Activated CD8-positive, alpha-beta memory T cell treated with anti-CD3 and anti-CD28 coated beads, Interleukin-2, amount 50 U/mL, for 24 hours (primary cell): ENCODE measurements at regions not wholly inside any gene's neighbourhood (a gene's known extent, or its start where the extent isn't known, plus 50 kb on each side); places are given as distances from the start of the nearest gene placed in this dataset.
A peak's percentile ranks its signal among the peaks of the same experiment; 100 is the strongest.
"Not testable (repeated sequence)": the region's sequence is repeated elsewhere in the genome, so short reads cannot be mapped to it uniquely, and the experiment has no call there.

Source experiments
- DNase-seq: peaks from one replicate; pipeline ENCODE4 v3.0.0-alpha.2; 2020; ENCODE audit errors: extremely low read depth

- DNase-seq = no peak
Observed at GRCh38 chr2:234564699-234565098, 67.8 kb upstream of the ARL4C start.

GRCh38 chr2:234559609-234560008, 62.7 kb upstream of the ARL4C start:
- no peak for DNase-seq

- no peak for DNase-seq
Observed at GRCh38 chr2:234558642-234559041, 61.8 kb upstream of the ARL4C start.

- no peak for DNase-seq
Observed at GRCh38 chr2:234556848-234557573, 60.1 kb upstream of the ARL4C start.

- DNase-seq = no peak
Observed at GRCh38 chr2:234555616-234556249, 58.9 kb upstream of the ARL4C start.

- DNase-seq = no peak
Observed at GRCh38 chr2:234555161-234555560, 58.3 kb upstream of the ARL4C start.

- not testable (repeated sequence) for DNase-seq
Observed at GRCh38 chr2:234553223-234553622, 56.3 kb upstream of the ARL4C start.

GRCh38 chr2:234550511-234551107, 53.7 kb upstream of the ARL4C start:
- peak; percentile 15 for DNase-seq

- DNase-seq = no peak
Observed at GRCh38 chr2:234550056-234550455, 53.2 kb upstream of the ARL4C start.

GRCh38 chr2:234548695-234549420, 52.0 kb upstream of the ARL4C start:
- no peak for DNase-seq

- no peak for DNase-seq
Observed at GRCh38 chr2:234546770-234547169, 49.9 kb upstream of the ARL4C start.
